SK-N-MC (cell line): ENCODE measurements at regions not wholly inside any gene's neighbourhood (a gene's known extent, or its start where the extent isn't known, plus 50 kb on each side); places are given as distances from the start of the nearest gene placed in this dataset.

Experiments used
- EZH2 ChIP-seq: fragments of 200-600 bp; sonication (generic); IDR thresholded peaks from one replicate; pipeline ENCODE4 v1.6.1; 2017; ENCODE audit warnings: antibody characterized with exemption
- POLR2AphosphoS5 ChIP-seq: IDR thresholded peaks from 2 replicates; pipeline ENCODE4 v1.6.1; 2012; ENCODE audit warnings: mild to moderate bottlenecking, low read depth, low read length, borderline replicate concordance

DNA sequence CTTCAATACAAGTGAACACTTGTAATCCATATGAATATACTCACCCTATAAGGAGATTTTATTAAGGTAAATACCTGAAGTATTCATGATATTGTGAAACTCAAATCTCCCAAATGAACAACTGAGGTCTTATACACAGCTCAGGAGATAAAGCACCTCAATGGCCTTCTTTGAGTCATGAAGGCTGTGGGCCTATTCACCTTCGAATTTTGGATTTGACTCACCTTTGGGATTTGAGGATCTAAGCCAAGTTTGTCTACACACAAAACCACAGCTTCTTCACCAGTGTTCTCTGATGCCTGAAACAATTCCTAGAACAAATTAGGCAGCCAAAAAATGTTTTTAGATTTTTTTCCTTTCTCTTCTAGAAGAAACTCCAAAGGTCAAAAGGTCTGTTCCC is 194.1 kb downstream of the NUAK1 start:
- TF ChIP-seq EZH2, result no peak
- no peak for TF ChIP-seq POLR2AphosphoS5
